HG03571 (cell line): ENCODE measurements at regions not wholly inside any gene's neighbourhood (a gene's known extent, or its start where the extent isn't known, plus 50 kb on each side); places are given as distances from the start of the nearest gene placed in this dataset.
"Not testable (repeated sequence)": the region's sequence is repeated elsewhere in the genome, so short reads cannot be mapped to it uniquely, and the experiment has no call there.

Source experiments
- ATAC-seq: cut with Tn5 transposase; IDR thresholded peaks from one replicate; pipeline ENCODE4 v1.9.1; 2021; ENCODE audit not compliant: unreplicated experiment

DNA sequence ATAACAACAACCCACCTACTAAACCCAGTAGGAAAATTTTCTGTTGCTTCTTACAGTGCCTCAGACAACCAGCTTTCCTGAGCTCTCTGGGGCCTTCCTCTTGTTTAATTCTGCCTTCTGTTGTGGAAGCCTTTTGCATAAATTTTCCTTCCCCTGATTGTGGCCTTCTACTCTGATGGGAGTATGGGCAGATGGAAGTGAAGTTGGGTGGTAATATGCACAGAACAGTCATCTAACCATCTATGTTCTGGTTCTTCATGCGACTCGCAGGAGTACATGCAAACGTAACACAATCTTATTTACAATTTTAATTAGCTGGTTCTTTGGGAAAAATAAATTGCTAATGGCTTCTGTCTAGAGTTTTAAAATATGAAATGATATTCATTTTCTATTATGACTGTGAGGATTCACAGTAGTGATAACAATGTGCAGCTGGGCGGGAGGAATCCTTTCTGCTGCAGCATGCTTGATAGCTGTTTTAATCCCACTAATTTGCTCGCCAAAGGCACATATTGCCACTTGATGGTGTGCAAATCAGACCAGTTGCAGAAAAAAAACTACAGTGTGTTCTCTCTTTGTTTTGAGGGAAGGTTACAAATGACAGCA lies 311.5 kb upstream of the ROPN1 start:
- ATAC-seq, result no peak

GRCh38 chr3:124306665-124307064 lies 314.7 kb upstream of the ROPN1 start:
- no peak for ATAC-seq

GRCh38 chr3:124313621-124314020 lies 321.7 kb upstream of the ROPN1 start:
- ATAC-seq, result no peak

DNA sequence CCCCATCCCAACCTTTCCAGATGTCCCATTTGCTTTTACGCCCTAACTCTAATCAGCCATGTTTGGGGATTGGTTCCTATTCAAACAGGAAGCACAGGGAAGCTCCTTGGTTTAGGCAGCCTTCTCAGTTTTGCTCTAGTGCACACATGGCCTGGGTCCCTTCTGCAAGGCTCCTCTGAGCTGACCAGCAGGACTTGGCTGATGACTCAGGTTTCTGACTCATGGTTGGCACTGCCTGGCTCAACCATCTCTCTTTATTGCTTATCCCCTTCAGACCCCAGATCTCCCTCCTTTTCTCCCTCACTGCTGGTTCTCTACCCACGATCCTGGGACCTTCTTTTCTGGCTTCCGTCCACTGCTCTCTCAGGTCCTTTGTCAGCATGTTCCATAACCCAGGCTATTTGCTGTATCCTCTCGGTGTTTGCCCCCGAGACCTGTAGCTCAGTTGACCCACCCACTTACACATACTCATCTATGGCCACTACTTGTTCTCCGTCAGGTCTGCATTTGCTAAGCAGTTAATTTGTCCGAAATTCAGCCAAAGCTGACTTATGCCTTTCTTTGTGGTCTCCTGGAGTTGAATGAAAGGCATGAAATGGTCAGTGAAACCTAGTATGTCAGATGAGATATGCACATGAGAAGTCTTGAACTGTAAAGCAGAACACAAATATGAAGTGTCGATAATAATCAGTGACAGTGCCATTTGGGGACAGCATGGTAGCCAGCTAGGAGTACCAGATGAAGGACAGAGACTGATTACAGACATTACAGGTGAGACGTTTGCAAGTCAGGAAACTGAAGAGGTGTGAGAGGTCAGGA lies 323.5 kb upstream of the ROPN1 start:
- ATAC-seq, result no peak

- ATAC-seq, result no peak
Measured at GRCh38 chr3:124316034-124316287, 324.0 kb upstream of the ROPN1 start.

- no peak for ATAC-seq
Measured at GRCh38 chr3:124318014-124318413, 326.1 kb upstream of the ROPN1 start.

DNA sequence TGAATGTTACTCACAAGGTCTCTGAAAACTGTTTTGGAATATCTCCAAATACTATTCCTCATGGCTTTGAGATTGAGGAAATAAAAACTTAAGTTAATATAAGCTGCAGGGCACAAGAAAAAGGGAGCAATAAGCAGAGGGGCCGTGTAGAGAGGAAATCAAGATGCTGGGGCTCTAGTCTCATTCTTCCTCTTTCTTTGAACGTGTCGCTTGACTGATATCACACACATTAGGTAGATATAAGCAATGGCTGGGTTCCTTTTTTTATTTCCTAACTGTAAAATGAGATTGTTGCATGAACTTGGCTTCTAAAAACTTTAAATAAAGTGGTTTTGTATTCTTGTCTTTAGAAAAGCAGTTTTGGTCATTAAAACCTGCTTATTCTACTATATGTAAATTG lies 326.7 kb upstream of the ROPN1 start:
- ATAC-seq, result no peak

DNA sequence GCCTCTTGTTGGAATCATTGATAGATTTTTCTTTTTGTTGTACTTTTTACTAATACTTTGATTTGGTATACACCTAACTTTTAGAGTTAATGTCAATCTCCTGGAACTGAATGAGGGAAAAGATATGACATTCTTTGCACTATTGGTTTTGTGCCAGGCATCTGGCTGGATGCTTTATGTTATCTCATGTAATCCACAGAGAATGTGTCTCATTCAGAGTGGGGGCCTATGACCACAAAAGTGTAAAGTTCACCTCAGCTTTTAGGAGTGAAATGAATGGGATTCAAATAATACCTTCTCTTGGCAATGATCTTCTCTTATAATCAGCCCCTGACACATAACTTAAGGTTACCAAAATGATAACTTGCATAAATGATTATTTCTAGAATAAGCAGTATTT lies 329.1 kb upstream of the ROPN1 start:
- ATAC-seq, result no peak

GRCh38 chr3:124322309-124322880 lies 330.5 kb upstream of the ROPN1 start:
- ATAC-seq, result no peak

- no peak for ATAC-seq
Measured at GRCh38 chr3:124322966-124323365, 331.0 kb upstream of the ROPN1 start.

GRCh38 chr3:124325248-124325647 lies 333.3 kb upstream of the ROPN1 start:
- ATAC-seq, result no peak

- ATAC-seq, result no peak
Measured at GRCh38 chr3:124329723-124330122, 337.8 kb upstream of the ROPN1 start.

DNA sequence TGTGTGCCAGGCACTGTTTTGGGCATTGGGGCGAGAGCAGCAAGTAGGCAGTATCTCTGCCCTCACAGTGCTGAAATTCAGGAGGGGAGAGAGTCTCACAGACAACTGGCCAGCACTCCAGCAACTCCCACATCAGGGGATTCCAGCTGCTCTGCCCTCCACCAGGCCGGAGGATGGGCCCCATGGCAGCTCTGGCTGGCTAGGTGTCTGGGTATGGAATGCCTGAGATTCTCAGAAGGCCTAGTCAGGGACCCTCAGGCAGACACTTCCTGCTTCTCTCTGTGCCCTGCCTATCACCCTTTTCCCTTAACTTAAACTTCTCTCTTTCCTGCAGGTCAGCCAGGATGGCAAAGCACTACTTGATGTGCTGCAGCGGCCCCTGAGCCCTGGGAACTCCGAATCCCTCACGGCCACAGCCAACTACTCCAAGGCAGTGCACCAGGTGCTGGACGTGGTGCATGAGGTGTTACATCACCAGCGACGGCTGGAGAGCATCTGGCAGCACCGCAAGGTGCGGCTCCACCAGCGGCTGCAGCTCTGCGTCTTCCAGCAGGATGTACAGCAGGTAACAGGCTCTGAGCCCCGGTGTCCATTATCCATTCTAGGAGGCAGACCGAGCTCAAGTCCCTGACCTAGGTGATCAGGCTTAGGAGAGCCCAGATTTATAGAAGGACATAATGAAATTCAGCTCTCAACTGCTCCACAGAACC lies 342.2 kb upstream of the ROPN1 start:
- ATAC-seq, result no peak

GRCh38 chr3:124336067-124336656 lies 344.2 kb upstream of the ROPN1 start:
- no peak for ATAC-seq

GRCh38 chr3:124345845-124346244 lies 353.9 kb upstream of the ROPN1 start:
- no peak for ATAC-seq

DNA sequence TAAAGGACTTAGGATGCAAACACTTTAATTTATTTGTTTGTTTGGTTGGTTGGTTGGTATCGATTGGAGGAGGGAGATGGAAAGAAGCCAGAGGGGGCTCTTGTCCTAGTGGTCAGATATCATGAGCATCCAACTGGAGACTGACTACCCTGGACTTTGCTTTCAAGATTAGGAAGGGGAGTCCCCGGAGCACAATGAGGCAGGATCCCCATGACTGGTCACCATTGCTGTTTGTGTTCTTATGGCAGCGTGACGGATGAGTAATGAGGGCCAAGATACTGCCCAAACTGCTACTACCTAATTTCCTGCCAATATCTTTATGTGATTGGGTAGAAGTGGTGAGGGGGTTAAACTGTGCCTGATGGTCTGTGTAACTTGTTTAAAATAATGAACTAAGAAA lies 354.6 kb upstream of the ROPN1 start:
- no peak for ATAC-seq

DNA sequence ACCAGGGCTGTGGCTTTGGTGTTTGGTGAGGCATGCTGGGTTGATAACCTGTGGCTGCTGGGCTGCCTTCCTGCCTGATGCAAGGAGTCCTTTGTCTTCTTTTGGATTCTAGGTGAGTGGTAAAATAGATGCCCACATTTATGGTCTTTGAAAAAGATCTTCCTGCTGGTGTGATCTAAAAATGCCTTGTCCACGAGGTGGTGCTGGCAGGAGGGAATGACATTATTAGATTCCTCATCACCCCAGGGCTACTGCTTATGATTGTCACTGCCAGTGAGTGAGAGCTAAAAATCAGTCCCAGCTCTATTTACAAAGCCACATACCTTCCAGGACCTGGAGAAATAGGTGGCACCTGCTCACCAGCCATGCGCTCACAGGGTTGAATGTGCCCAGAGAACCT lies 355.5 kb upstream of the ROPN1 start:
- ATAC-seq, result no peak

GRCh38 chr3:124348555-124348954 lies 356.6 kb upstream of the ROPN1 start:
- not testable (repeated sequence) for ATAC-seq

- ATAC-seq, result no peak
Measured at GRCh38 chr3:124351430-124352148, 359.7 kb upstream of the ROPN1 start.

DNA sequence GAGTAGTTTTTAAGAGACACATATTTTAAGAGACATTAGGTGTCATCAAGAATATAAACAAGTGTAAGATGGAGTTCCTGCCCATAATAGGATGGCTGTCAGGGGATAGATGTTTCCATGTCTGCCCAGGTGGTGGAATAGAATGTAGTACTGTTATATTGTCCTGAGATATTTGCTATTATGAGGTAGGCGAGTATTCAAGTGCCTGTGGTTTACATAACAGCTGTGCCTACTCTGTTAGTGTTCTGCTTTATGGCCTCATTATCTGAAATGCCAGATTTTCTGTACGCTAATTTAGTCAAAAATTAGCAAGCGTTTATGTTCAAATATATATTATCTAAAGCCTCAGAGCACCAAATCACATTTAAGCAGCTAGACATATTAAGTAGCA lies 360.2 kb upstream of the ROPN1 start:
- ATAC-seq, result no peak

- no peak for ATAC-seq
Measured at GRCh38 chr3:124353691-124354090, 361.8 kb upstream of the ROPN1 start.
